ENCODE measurements at regions not wholly inside any gene's neighbourhood (a gene's known extent, or its start where the extent isn't known, plus 50 kb on each side); places are given as distances from the start of the nearest gene placed in this dataset.

DNA sequence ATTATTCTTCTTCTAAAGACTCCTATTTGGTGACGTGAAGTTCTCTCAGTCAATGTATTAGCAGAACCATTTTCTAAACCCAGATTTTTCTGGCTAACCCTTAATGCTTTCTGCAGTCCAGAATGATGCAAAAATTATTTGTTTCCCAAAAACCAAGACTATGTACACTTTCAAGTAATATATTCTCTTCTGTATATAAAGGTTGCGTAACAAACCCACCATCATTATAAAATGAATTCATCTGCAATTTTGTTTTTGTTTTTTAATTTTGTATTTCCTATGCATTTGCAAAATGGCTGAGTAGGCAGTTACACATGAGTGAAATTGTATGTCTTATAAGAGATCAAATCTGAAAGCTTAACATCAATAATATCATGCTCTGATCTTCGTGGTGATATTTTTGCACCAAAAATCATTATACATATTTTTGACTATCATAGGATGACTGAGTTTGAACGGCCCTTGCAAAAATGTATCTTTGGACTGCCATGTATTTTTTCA lies 593.6 kb downstream of the ZIC1 start:
- TF ChIP-seq, protein P1, sequence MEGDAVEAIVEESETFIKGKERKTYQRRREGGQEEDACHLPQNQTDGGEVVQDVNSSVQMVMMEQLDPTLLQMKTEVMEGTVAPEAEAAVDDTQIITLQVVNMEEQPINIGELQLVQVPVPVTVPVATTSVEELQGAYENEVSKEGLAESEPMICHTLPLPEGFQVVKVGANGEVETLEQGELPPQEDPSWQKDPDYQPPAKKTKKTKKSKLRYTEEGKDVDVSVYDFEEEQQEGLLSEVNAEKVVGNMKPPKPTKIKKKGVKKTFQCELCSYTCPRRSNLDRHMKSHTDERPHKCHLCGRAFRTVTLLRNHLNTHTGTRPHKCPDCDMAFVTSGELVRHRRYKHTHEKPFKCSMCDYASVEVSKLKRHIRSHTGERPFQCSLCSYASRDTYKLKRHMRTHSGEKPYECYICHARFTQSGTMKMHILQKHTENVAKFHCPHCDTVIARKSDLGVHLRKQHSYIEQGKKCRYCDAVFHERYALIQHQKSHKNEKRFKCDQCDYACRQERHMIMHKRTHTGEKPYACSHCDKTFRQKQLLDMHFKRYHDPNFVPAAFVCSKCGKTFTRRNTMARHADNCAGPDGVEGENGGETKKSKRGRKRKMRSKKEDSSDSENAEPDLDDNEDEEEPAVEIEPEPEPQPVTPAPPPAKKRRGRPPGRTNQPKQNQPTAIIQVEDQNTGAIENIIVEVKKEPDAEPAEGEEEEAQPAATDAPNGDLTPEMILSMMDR (IDR thresholded peaks at IDR 0.05) = no peak

DNA sequence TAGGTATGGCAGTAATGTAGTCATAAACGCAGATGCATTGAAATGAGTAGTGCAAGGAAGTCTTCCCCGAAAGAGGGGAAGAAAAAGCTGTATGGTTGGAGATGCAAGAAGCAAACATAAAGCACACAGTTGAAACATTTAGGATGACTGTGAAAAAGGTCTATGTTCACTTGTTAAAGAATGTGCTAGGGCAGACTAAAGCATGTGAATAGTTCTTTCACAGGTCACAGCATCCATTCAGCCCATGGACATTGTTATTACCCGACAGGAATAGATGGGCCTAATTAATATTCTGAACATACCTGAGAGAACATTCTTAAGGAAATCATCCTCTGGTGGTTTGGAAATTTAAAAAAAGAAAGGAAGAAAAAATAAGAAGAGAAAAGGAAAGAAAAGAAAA lies 595.2 kb downstream of the ZIC1 start:
- TF ChIP-seq, protein P1 (IDR thresholded peaks at IDR 0.05) = no peak

DNA sequence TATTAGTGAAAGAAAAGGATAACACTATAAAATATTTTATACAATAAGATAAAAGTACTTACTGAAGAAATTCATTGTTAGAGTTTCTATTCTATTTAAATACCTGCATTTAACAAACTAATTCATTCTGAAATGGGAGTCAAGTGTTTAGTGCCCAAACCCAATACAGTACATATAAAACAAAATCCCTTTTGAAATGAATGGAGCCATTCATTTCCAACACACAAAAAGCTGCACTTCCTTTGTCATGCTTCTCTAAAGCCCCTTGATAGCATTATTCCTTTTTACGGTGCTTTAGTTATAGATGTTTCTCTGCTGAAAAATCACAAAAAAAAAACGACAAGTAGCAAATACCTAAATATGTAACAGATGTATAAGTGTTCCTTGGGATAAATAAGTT lies 596.3 kb downstream of the ZIC1 start:
- TF ChIP-seq, protein P1 (IDR thresholded peaks at IDR 0.05) = no peak

DNA sequence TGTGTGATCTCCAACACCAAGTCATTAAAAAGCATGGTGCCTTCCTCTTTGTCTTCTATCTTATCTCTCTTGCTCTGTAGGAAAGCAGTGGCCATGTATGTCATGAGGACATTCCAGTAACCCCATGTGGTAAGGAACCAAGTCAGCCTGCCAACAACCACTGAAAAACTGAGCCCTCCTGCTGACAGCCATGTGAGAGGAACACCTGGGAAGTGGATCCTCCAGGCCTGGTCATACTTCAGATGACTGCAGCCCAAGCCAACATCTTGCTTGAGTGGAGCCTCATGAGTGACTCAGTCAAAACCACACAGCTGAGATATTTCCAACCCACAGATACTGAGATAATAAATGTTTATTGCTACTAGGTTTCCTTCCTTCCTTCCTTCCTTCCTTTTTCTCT lies 597.3 kb downstream of the ZIC1 start:
- TF ChIP-seq, protein P1 (IDR thresholded peaks at IDR 0.05) = no peak

DNA sequence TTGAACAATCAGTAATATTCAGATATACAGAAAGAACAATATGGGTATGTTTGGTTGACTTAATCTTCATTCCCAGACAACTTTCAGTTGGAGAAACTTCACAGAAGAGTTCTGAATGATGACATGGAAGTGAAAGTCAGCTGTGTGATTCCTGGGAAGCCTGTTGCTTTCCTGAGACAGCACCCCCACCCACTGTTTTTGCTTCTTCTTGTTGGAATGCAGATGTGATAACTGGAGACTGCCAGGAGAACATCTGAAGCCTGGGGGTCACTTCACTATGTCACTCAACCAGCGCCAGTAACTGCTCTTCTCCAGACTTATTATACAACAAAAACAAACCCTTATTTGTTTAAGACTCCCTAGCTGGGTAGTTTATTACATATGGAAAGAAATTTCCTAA lies 599.4 kb downstream of the ZIC1 start:
- TF ChIP-seq, protein P1 (IDR thresholded peaks at IDR 0.05) = no peak

DNA sequence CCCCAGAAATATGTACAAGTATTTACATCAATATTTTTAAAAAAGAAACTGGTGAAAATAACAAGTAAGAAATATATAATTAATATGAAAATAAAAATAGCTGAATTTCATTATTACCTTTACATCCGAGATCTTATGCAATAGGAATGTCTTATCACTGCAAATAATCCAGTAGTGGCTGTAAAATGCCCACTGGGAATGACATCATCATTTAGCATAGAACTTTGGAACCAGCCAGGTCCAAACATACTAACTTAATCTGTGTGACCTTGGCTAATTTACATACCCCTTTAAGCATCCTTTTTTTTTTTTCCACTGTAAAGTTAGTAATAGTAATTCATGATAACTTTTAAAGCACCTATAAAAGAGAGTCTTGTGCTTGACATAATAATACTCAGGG lies 611.7 kb downstream of the ZIC1 start:
- TF ChIP-seq, protein P1 (IDR thresholded peaks at IDR 0.05) = no peak

DNA sequence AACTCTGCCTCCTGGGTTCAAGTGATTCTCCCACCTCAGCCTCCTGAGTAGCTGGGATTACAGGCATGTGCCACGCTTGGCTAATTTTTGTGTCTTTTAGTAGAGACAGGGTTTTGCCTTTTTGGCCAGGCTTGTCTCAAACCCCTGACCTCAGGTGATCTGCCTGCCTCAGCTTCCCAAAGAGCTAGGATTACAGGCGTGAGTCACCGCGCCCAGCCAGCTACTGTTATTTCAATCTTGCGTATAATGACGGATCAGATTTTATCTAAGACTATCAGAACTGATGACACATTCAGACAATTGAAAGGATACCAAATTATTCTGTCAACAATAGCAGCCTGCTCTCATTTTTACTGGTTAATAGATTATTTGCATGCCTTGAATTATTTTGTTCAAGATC lies 612.2 kb downstream of the ZIC1 start:
- TF ChIP-seq, protein P1 (IDR thresholded peaks at IDR 0.05) = no peak

DNA sequence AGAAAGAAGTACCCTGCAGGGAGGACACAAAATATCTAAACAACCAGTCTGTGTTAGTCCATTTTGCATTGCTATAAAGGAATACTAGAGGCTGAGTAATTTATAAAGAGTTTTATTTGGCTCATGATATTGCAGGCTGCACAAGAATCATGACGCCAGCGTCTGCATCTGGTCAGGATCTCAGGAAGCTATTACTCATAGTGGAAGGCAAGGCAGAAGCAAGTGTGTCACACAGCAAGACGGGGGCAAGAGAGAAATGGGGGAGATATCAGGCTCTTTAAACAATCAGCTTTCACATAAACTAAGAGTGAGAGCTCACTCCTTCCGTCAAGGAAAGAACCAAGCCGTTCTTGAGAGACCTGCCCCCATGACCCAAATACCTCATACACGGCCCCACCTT lies 614.8 kb downstream of the ZIC1 start:
- TF ChIP-seq, protein P1 (IDR thresholded peaks at IDR 0.05) = no peak
